ENCODE measurements at regions not wholly inside any gene's neighbourhood (a gene's known extent, or its start where the extent isn't known, plus 50 kb on each side); places are given as distances from the start of the nearest gene placed in this dataset.

DNA sequence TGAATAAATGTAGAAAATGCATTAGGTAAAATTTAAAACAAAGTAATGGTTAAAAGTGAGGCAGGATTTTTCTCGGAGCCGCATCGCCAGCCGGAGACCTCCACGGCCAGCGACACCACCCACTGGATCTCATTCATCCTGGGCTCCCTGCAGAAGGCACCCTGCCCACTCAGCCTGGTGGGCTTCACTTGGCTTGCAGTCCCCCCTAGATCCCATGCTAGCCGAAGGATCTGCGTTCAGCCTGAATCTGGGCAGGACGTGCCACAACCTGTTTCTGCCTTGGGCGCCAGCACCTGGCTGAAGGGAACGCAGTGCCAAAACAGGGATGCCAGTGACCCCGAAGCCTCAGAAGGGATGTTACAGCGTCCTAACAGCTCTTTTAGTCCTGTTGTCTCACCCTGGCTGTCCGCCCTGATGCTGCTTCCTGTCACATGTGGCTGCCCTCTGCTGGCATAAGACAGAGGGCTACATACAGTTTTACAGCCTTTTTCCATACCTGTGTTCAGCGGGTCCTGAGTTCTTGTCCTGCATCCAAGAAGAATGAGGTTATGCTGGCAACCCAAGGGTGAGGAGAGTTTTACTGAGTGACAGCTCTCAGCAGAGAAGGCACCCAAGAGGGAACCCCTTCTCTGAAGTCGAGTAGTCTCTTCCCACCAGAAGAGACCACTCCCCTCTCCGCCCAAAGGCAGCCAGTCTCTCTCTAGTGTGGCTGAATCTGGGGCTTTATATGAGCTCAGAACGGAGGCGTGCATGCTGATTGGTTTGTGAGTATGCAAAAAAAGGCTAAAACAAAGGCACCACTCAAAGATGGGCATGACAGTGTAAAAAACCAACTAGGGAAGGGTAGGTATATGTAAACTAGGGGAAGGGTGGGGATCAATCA, 173.1 kb upstream of the GYPC start:
- DNase-seq, result peak; percentile 46
- Histone ChIP-seq H3K27me3 (ENCODE audit: control insufficient read depth, insufficient read depth, low read length) (no peaks in the 10 kb centered on the region), H3K36me3 (replicated peaks; ENCODE audit: control insufficient read depth, insufficient read depth, low read length) (no peaks in the 10 kb centered on the region), H3K4me3 (ENCODE audit: insufficient read depth, low read depth, low read length) (no peak overlapping the region)

DNA sequence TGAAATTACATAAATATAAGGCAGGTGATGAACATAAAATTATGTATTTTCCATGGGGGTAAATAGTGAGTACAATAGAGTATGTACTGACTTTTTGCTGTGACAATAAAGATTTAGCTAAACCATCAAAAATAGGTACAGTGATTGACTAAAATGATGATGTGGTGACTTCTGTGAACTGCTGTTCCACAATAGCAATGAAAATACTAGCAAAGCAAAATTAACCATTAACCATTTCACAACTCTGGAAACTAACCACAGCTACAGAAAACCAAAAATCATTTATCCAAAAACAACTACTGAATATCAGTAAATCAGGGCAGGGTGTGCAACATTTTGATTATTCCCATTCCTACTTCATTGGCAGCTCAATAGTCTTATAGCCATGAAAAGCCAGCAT, 161.4 kb upstream of the GYPC start:
- no peaks in the 10 kb centered on the region for H3K36me3 ChIP-seq (replicated peaks; ENCODE audit: control insufficient read depth, insufficient read depth, low read length)
- no peak for DNase-seq

DNA sequence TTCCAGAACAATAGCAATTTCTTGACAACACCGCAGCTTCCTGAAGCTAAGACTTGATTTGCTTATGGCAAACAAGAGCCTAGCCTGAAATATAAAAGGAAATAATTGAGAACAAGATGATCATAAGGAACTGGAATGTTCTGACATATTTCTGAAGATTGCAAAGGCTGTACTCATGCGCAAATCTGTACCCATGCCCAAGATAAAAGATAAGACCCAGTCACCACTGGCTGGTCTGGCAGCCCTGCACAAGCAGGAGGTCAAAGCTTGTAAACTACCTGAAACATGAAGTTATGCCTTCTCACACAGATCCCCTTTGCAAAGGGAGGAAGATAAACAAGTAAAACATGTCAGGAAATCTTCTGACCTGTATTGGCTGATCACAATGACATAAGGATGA, 160.8 kb upstream of the GYPC start:
- Histone ChIP-seq H3K4me3 (ENCODE audit: insufficient read depth, low read depth, low read length) (no peak overlapping the region), H3K27me3 (ENCODE audit: control insufficient read depth, insufficient read depth, low read length) (no peaks in the 10 kb centered on the region), H3K36me3 (replicated peaks; ENCODE audit: control insufficient read depth, insufficient read depth, low read length) (no peaks in the 10 kb centered on the region)
- DNase-seq, result no peak

More for the DNA sequence above, 161.4 kb upstream of the GYPC start:
- no peak overlapping the region for H3K4me3 ChIP-seq (ENCODE audit: insufficient read depth, low read depth, low read length)
- H3K27me3 ChIP-seq (ENCODE audit: control insufficient read depth, insufficient read depth, low read length), result no peaks in the 10 kb centered on the region

DNA sequence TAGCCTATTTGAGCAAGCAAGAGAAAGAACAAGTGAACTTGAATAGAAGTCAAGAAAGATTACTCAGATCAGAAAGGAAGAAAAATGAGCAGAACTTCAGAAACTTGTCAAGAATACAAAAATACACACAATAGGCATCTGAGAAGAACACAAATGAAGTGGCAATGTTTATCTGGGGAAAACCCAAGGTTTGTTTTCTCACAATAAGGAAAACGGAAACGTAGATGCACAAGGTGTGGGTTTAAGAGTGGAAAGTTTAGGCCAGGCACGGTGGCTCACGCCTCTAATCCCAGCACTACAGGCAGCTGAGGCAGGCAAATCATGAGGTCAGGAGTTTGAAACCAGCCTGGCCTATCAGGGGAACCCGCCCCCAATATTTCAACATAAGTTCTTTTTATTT, 159.5 kb upstream of the GYPC start:
- Histone ChIP-seq H3K27me3 (ENCODE audit: control insufficient read depth, insufficient read depth, low read length) (no peaks in the 10 kb centered on the region), H3K36me3 (replicated peaks; ENCODE audit: control insufficient read depth, insufficient read depth, low read length) (no peaks in the 10 kb centered on the region), H3K4me3 (ENCODE audit: insufficient read depth, low read depth, low read length) (no peak overlapping the region)
- DNase-seq, result no peak

DNA sequence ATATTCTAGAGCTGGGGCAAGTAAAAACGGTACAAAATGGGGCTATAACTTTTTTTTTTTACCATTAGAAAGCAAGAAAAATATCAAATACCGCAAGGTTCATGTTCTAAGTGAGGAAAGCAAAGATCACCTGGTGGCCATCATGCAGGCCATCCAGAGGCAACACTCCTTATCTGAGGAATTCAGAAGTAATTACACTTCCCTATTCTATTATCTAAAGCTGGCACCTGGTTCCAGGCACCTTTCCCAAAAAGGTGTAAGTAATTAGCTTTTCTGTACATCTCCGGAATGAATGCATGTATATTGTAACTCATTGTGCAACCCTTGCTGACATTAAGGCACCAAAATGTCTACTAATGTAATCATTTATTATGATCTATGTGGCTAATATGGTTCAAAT, 152.5 kb upstream of the GYPC start:
- H3K36me3 ChIP-seq (replicated peaks; ENCODE audit: control insufficient read depth, insufficient read depth, low read length), result no peaks in the 10 kb centered on the region
- H3K27me3 ChIP-seq (ENCODE audit: control insufficient read depth, insufficient read depth, low read length), result no peaks in the 10 kb centered on the region
- DNase-seq, result no peak
- no peak overlapping the region for H3K4me3 ChIP-seq (ENCODE audit: insufficient read depth, low read depth, low read length)

DNA sequence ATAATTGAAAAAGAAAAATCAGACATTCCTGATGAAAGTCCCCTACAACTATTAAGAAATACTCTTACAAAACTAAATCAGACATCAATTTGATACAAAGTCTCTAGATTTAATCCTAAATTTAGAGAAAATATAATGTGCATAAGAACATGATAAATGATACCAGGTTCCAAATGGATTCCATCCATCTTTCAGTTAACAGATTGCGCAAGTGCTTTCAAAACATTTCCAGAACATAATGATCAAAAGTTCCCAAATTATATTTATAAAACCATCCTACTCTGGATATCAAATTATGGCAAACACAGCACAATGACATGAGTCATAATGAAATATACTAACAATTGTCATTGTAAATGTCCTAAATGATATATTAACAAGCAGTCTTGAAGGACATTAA, 151.0 kb upstream of the GYPC start:
- no peaks in the 10 kb centered on the region for H3K27me3 ChIP-seq (ENCODE audit: control insufficient read depth, insufficient read depth, low read length)
- no peak overlapping the region for H3K4me3 ChIP-seq (ENCODE audit: insufficient read depth, low read depth, low read length)
- no peaks in the 10 kb centered on the region for H3K36me3 ChIP-seq (replicated peaks; ENCODE audit: control insufficient read depth, insufficient read depth, low read length)
- DNase-seq, result no peak

DNA sequence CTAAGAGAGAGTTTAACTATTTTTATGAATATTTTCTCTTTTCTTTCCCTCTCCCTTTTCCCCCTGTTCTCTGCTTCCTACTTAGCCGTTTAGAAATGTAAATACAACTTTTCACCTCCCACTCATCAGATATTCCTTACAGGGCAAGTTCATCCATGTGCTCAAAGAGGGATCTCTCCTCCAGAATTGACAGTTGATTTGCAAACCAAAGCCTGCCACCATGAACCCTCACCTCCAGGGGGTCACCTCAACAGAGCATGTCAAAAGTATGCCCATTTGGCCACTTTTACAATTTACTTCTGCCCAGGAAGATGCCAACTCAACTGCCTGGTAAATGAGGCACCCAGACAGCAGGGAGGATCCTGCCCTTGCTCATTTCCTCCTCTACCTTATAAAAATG, 149.2 kb upstream of the GYPC start:
- H3K36me3 ChIP-seq (replicated peaks; ENCODE audit: control insufficient read depth, insufficient read depth, low read length), result no peaks in the 10 kb centered on the region
- DNase-seq, result no peak
- no peaks in the 10 kb centered on the region for H3K27me3 ChIP-seq (ENCODE audit: control insufficient read depth, insufficient read depth, low read length)
- no peak overlapping the region for H3K4me3 ChIP-seq (ENCODE audit: insufficient read depth, low read depth, low read length)

DNA sequence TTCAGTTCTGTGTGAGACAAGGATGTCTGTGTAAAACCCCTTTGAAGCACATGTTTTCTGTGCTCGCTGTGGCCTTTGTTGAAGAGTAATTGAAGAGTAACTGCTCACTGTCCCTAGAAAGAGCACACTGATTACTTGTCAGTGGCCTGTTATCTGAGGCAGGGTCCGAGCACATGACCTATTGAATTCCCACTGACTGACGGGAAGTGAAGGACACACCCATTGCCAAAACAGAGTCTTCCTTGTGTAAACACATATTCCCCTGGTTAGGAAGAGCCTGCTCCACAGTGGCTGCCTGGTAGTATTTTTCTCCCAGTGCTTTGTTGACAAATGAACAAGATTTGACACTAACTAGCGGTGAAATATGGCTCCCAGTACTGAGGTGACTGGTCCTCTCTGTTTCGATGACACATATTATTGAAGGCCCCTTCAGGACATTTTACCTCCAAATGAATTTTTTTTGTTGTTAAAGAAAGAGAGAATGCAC, 148.5 kb upstream of the GYPC start:
- no peak overlapping the region for H3K4me3 ChIP-seq (ENCODE audit: insufficient read depth, low read depth, low read length)
- DNase-seq, result no peak
- no peaks in the 10 kb centered on the region for H3K27me3 ChIP-seq (ENCODE audit: control insufficient read depth, insufficient read depth, low read length)
- H3K36me3 ChIP-seq (replicated peaks; ENCODE audit: control insufficient read depth, insufficient read depth, low read length), result no peaks in the 10 kb centered on the region

DNA sequence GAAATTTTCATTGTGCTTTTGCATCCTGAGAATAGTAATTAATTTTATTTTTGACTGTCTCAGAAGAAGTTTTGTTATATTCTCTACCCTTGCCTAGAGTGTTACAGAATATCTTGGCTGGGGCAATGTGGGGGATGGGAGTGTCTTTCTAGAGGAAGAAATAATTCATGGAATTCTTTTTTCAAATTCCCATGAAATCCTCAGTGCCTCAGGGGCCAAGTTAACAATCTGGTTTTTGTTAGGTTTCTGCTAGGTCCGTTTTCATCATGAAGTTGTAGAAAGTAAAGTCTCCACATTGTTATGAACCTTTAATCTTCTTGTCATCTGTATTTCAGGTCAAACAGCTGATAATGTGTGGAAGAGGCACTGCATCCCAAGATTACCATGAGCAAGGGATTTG, 145.6 kb upstream of the GYPC start:
- no peak for DNase-seq
- H3K36me3 ChIP-seq (replicated peaks; ENCODE audit: control insufficient read depth, insufficient read depth, low read length), result no peaks in the 10 kb centered on the region
- H3K27me3 ChIP-seq (ENCODE audit: control insufficient read depth, insufficient read depth, low read length), result no peaks in the 10 kb centered on the region
- no peak overlapping the region for H3K4me3 ChIP-seq (ENCODE audit: insufficient read depth, low read depth, low read length)

DNA sequence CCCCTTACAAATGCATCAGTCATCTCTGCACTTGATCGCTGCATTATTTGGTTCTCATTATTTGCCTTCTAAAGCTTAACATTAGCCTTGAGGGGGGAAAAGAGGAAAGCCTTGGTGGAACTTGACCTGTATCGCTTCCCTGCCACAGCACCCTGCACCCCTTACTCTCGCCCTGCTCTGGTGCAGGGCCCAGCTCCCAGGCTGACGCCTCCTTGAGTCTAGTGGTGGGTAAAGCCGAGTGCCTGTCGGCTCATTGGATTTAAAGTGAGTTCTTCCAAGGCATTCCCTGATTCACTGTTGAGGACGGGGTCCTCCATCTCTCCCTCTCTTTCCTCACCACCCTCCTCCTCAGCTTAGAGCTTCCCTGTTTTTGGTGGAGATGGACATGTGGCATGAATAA, 145.0 kb upstream of the GYPC start:
- H3K36me3 ChIP-seq (replicated peaks; ENCODE audit: control insufficient read depth, insufficient read depth, low read length), result no peaks in the 10 kb centered on the region
- no peak for DNase-seq
- no peak overlapping the region for H3K4me3 ChIP-seq (ENCODE audit: insufficient read depth, low read depth, low read length)
- H3K27me3 ChIP-seq (ENCODE audit: control insufficient read depth, insufficient read depth, low read length), result no peaks in the 10 kb centered on the region

DNA sequence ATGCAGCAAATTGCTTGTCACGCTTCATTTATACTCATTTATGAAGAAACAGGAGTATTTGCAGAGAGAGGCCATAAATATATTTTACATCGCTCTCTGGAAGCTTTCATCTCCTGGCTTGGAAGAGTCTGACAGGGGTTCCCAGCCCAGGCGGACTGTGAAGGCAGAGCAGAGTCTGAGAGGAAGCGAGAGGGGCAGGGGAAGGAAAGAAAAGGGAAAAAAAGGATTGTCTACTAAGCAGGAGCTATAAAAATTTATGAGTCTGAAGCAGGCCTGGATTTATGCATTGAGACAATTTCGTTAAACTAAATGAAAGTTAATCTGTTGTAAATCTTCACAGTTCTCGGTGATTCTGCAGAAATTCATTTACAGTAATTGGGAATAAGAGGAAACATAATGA, 143.9 kb upstream of the GYPC start:
- no peak for DNase-seq
- Histone ChIP-seq H3K4me3 (ENCODE audit: insufficient read depth, low read depth, low read length) (no peak overlapping the region), H3K27me3 (ENCODE audit: control insufficient read depth, insufficient read depth, low read length) (no peaks in the 10 kb centered on the region), H3K36me3 (replicated peaks; ENCODE audit: control insufficient read depth, insufficient read depth, low read length) (no peaks in the 10 kb centered on the region)

DNA sequence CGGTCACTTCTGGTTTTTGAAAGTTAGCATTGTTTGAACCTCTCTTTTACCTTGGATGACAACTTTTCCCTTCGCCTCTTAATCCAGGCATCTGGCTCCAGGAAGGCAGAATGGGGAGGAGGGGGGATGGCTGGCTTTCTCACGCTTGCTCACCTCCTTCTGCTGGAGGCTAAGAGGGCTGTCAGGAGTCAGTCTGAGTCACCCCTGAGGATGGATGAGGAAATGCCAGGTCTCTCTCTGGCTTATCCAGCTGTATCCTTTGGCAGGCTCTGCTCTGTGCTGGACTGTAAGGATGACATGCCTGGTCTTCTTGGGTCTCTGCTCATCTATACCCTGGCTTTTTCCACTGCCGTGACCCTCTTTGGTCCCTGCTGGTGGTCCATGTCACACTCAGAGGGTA, 142.9 kb upstream of the GYPC start:
- no peaks in the 10 kb centered on the region for H3K36me3 ChIP-seq (replicated peaks; ENCODE audit: control insufficient read depth, insufficient read depth, low read length)
- no peaks in the 10 kb centered on the region for H3K27me3 ChIP-seq (ENCODE audit: control insufficient read depth, insufficient read depth, low read length)
- no peak overlapping the region for H3K4me3 ChIP-seq (ENCODE audit: insufficient read depth, low read depth, low read length)
- peak; percentile 8 for DNase-seq

DNA sequence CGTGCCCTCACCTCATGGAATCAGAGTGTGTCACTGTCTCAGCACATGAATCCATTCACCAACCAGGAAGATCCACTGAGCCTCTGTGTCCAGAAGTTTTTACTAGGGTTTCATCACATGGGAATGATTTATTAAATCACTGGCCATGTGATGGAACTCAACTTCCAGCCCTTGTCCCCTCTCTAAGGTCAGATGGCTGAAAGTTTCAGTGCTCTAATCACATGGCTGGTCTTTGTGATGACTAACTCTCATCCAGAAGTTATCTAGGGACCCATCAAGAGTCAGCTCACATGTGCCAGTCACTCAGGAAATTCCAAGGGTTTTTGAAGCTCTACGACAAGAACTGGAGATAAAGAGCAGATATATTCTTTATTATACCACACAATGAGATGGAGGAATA, 140.5 kb upstream of the GYPC start:
- no peaks in the 10 kb centered on the region for H3K36me3 ChIP-seq (replicated peaks; ENCODE audit: control insufficient read depth, insufficient read depth, low read length)
- H3K4me3 ChIP-seq (ENCODE audit: insufficient read depth, low read depth, low read length), result no peak overlapping the region
- no peaks in the 10 kb centered on the region for H3K27me3 ChIP-seq (ENCODE audit: control insufficient read depth, insufficient read depth, low read length)
- DNase-seq, result no peak

DNA sequence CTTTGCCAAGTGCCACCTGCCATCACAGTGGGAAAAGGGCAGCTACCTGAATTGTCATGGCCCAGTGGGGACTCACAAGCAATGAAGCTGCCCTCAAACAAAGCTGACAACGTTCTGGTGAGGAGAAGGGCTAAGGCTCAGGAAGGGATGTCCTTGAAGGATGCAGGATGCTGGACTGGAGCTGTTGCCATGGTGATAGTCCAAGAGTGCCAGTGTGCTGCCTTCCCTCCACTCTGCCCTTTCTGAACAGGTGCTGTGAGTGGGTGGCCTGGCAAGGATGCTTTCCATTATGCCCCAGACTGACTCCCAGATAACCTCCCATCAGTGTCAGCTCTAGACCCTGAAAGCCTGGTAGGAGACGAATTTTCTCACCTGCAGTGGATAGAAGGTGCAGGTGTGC, 137.8 kb upstream of the GYPC start:
- H3K27me3 ChIP-seq (ENCODE audit: control insufficient read depth, insufficient read depth, low read length), result no peaks in the 10 kb centered on the region
- H3K36me3 ChIP-seq (replicated peaks; ENCODE audit: control insufficient read depth, insufficient read depth, low read length), result no peaks in the 10 kb centered on the region
- no peak for DNase-seq
- H3K4me3 ChIP-seq (ENCODE audit: insufficient read depth, low read depth, low read length), result no peak overlapping the region

DNA sequence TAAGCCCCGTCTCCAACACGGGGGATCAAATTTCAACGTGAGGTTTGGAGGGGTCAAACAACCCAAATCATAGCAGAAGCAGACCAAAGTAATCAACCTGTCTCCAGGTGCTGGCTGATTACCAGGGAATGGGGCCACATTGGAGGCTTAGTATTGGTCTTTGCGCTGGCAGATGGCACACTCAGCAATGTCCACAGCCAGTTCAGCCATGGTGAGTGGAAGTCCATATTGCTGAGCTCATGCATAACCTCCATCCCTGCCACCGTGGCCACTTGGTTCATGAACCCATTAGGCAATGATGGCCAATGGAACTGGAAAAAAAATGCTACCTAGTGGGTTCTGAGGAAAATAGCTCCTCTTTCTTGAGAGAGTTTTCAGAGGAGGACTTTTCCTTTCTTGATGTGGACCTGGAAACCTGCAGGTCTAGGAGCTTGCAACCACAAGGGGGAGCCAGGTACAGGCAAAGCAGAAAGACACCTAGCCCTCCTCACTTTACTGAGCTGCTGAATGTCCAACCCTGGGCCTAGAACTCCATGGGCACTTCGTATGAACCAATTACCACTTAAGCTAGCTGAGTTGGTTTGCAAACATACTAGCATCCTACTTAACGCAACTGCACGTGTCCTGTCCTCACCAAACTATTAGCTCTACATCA, 128.0 kb upstream of the GYPC start:
- Histone ChIP-seq H3K36me3 (replicated peaks; ENCODE audit: control insufficient read depth, insufficient read depth, low read length) (no peaks in the 10 kb centered on the region), H3K27me3 (ENCODE audit: control insufficient read depth, insufficient read depth, low read length) (no peaks in the 10 kb centered on the region), H3K4me3 (ENCODE audit: insufficient read depth, low read depth, low read length) (no peak overlapping the region)
- DNase-seq, result peak; percentile 53

Data from H7 (cell line).